Stomach (tissue), 4 donors: ENCODE measurements at regions not wholly inside any gene's neighbourhood (a gene's known extent, or its start where the extent isn't known, plus 50 kb on each side); places are given as distances from the start of the nearest gene placed in this dataset.

ENCODE experiments used
- CTCF ChIP-seq, 7 experiments: fragments of 450-650 bp in 4 of 7; fragments of 200-600 bp in 3 of 7; sonication (generic) in 3 of 7; IDR thresholded peaks; one replicate each; pipeline ENCODE4 v1.5.1; 2016 to 2019; ENCODE audit warnings: antibody characterized with exemption in 7 of 7, control low read depth in 2 of 7, mild to moderate bottlenecking in 1 of 7
- EP300 ChIP-seq: sonication (generic); formaldehyde crosslinking; IDR thresholded peaks from one replicate; pipeline ENCODE4 v1.6.1; 2017; ENCODE audit warnings: antibody characterized with exemption
- POLR2A ChIP-seq, 4 donors: fragments of 450-650 bp; IDR thresholded peaks; one replicate each; pipeline ENCODE4 v1.6.1; 2016; ENCODE audit warnings: antibody characterized with exemption in 4 of 4, control low read depth in 2 of 4, mild to moderate bottlenecking in 1 of 4, moderate library complexity in 1 of 4
- POLR2AphosphoS5 ChIP-seq, 3 donors: sonication (generic); formaldehyde crosslinking; IDR thresholded peaks; one replicate each; pipeline ENCODE4 v1.6.1; 2016; ENCODE audit warnings: antibody characterized with exemption in 3 of 3

- no peak for TF ChIP-seq POLR2A (IDR thresholded peaks at IDR 0.05)
- no peak for TF ChIP-seq CTCF (IDR thresholded peaks at IDR 0.05)
- TF ChIP-seq POLR2AphosphoS5 (IDR thresholded peaks at IDR 0.05): no peak
- TF ChIP-seq EP300: no peak
These were observed 295.0 kb upstream of the RORA start for GRCh38 chr15:61524086-61524485.
